Heart left ventricle (tissue), 16 donors: ENCODE measurements at regions not wholly inside any gene's neighbourhood (a gene's known extent, or its start where the extent isn't known, plus 50 kb on each side); places are given as distances from the start of the nearest gene placed in this dataset.

Source experiments
- ATAC-seq, 4 donors: fragments of 200-7000 bp; cut with Tn5 transposase; one replicate each; pipeline ENCODE4 v1.9.1; 2020 to 2022; ENCODE audit warnings: moderate library complexity in 4 of 4, mild to moderate bottlenecking in 3 of 4, moderate number of reproducible peaks in 1 of 4
- DNase-seq, 5 donors: peaks; one replicate each; pipeline ENCODE4 v3.0.0-alpha.2; 2020
- H3K27ac ChIP-seq, 12 donors: fragments of 200-600 bp; sonication (generic) in 4 of 12; one replicate each; pipeline versions ENCODE4 v1.5.0 to v1.8.0; 2016 to 2022; ENCODE audit warnings: mild to moderate bottlenecking in 2 of 12
- H3K27me3 ChIP-seq, 9 donors: fragments of 200-600 bp; sonication (generic) in 2 of 9; one replicate each; pipeline versions ENCODE4 v1.5.1 to v1.8.0; 2016 to 2022; ENCODE audit warnings: mild to moderate bottlenecking in 3 of 9
- H3K36me3 ChIP-seq, 9 donors: fragments of 200-600 bp; sonication (generic) in 2 of 9; one replicate each; pipeline versions ENCODE4 v1.5.0 to v1.8.0; 2018 to 2022; ENCODE audit warnings: mild to moderate bottlenecking in 2 of 9
- H3K4me1 ChIP-seq, 12 donors: fragments of 200-600 bp; sonication (generic) in 4 of 12; one replicate each; pipeline versions ENCODE4 v1.5.0 to v1.8.0; 2016 to 2022; ENCODE audit warnings: mild to moderate bottlenecking in 3 of 12
- H3K4me3 ChIP-seq, 12 donors: fragments of 200-600 bp; sonication (generic) in 4 of 12; one replicate each; pipeline versions ENCODE4 v1.5.0 to v1.8.0; 2017 to 2022; ENCODE audit warnings: mild to moderate bottlenecking in 9 of 12, moderate library complexity in 4 of 12
- H3K9me3 ChIP-seq, 12 donors: fragments of 200-600 bp; sonication (generic) in 4 of 12; one replicate each; pipeline versions ENCODE4 v1.5.0 to v1.8.0; 2016 to 2022; ENCODE audit warnings: mild to moderate bottlenecking in 1 of 12
- POLR2A ChIP-seq, 2 donors: fragments of 450-650 bp; IDR thresholded peaks; one replicate each; pipeline ENCODE4 v1.6.1; 2017; ENCODE audit warnings: antibody characterized with exemption in 2 of 2, mild to moderate bottlenecking in 2 of 2, moderate library complexity in 2 of 2
- WGBS, 4 donors: extraction: QIAGEN DNeasy Blood & Tissue Kit in 2 of 4; methylation state at CpG; one replicate each; pipeline versions ENCODE4 v1.1.5 to v1.1.7; 2013 to 2018; 5-methylcytosine and 5-hydroxymethylcytosine counted together
- intact Hi-C, 10 donors: fragments of 100-400 bp; cut with DNase I; formaldehyde crosslinking; loops; one replicate each; pipeline versions ENCODE4 v1.11.1 to v1.14.2; 2022
- TF ChIP-seq, protein P1 (sequence below), 12 donors: fragments of 200-600 bp; sonication (generic) in 4 of 12; IDR thresholded peaks; one replicate each; pipeline versions ENCODE4 v1.5.0 to v1.8.0; 2018 to 2022; ENCODE audit warnings: antibody characterized with exemption in 12 of 12, mild to moderate bottlenecking in 5 of 12
- donor health status: ischemic (EF 13 %, LVEDD 7.1; RV severe dilation, severe dysfunction).
- donor health status: healthy with polysubstance abuse.
- donor health status: DM: no; HTN: yes; CAD: no.
- donor health status: DM: no; HTN: no; CAD: no.
- donor health status: ischemic (EF 25% LVEDD 6.9; RV normal size, moderate dysfunction).
- donor health status: ischemic (EF 25% LVEDD 5.7; RV mildly dilated, moderate dysfunction).
- donor health status: healthy.
- donor health status: DM: yes; HTN: yes; CAD: no.
- donor health status: ischemic (EF 35%, LVEDD 5.7; RV mildly dilated, moderate dysfunction).
- donor health status: nonischemic (EF 11% LVEDD 7.7; RV severe dilation, severe dysfunction).
- donor health status: DM: yes; HTN: yes; CAD: no.
- donor health status: PGD.
- donor health status: ischemic (EF 29% LVEDD 5.4; RV normal size, mild dysfunction).
- donor health status: nonischemic (EF 23%, LVEDD 6.1; RV moderate dilation, normal function).

DNA sequence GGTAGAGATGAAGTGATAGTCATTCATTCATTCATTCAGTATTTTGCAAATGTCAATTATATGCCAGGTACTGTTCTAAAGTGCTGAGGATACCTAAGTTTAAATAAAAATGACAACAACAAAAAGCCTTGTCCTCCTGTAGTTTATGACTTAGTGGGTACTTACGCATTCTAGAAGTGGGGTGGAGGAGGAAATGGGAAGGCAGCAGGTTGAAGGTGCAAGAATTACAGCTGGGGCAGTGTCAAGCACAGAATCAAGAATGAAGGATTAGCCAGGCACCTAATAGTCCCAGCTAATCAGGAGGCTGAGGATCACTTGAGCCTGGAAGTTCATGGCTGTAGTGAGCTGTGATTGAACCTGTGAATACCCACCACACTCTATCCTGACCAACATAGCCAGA is 90.7 kb upstream of the STARD13 start:
- ATAC-seq: no peak
- Histone ChIP-seq H3K27ac (no peak overlapping the region), H3K4me1 (no peaks in the 10 kb centered on the region), H3K4me3 (no peak overlapping the region), H3K27me3 (no peaks in the 10 kb centered on the region), H3K36me3 (no peaks in the 10 kb centered on the region), H3K9me3 (no peaks in the 10 kb centered on the region)
- intact Hi-C loops: no loop called here
- DNase-seq: no peak
- WGBS, 4 donors: 95 to 100% (median 99%) methylated on average over 1 of the region's 1 CpG
- no peak for TF ChIP-seq POLR2A (IDR thresholded peaks at IDR 0.05)
- TF ChIP-seq, protein P1, sequence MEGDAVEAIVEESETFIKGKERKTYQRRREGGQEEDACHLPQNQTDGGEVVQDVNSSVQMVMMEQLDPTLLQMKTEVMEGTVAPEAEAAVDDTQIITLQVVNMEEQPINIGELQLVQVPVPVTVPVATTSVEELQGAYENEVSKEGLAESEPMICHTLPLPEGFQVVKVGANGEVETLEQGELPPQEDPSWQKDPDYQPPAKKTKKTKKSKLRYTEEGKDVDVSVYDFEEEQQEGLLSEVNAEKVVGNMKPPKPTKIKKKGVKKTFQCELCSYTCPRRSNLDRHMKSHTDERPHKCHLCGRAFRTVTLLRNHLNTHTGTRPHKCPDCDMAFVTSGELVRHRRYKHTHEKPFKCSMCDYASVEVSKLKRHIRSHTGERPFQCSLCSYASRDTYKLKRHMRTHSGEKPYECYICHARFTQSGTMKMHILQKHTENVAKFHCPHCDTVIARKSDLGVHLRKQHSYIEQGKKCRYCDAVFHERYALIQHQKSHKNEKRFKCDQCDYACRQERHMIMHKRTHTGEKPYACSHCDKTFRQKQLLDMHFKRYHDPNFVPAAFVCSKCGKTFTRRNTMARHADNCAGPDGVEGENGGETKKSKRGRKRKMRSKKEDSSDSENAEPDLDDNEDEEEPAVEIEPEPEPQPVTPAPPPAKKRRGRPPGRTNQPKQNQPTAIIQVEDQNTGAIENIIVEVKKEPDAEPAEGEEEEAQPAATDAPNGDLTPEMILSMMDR (IDR thresholded peaks at IDR 0.05): no peak

- H3K4me1 ChIP-seq: no peaks in the 10 kb centered on the region
- ATAC-seq (no peak), DNase-seq (no peak)
- no peaks in the 10 kb centered on the region for H3K36me3 ChIP-seq
- H3K4me3 ChIP-seq: no peak overlapping the region
- TF ChIP-seq, protein P1 (IDR thresholded peaks at IDR 0.05): no peak
- no peak for TF ChIP-seq POLR2A (IDR thresholded peaks at IDR 0.05)
- no peaks in the 10 kb centered on the region for H3K9me3 ChIP-seq
- no peaks in the 10 kb centered on the region for H3K27me3 ChIP-seq
- intact Hi-C loops: no loop called here
- 88 to 91% (median 89%) methylated on average over 4 of the region's 4 CpGs for WGBS, 4 donors
- no peak overlapping the region for H3K27ac ChIP-seq
Measured at GRCh38 chr13:33377411-33377810, 91.9 kb upstream of the STARD13 start.

GRCh38 chr13:33377825-33378224 is 92.3 kb upstream of the STARD13 start:
- Histone ChIP-seq H3K36me3 (no peaks in the 10 kb centered on the region), H3K27ac (no peak overlapping the region), H3K9me3 (no peaks in the 10 kb centered on the region), H3K27me3 (no peaks in the 10 kb centered on the region), H3K4me1 (no peaks in the 10 kb centered on the region), H3K4me3 (no peak overlapping the region)
- intact Hi-C loops: no loop called here
- ATAC-seq: no peak
- TF ChIP-seq, protein P1 (IDR thresholded peaks at IDR 0.05): no peak
- no peak for TF ChIP-seq POLR2A (IDR thresholded peaks at IDR 0.05)
- DNase-seq: no peak

GRCh38 chr13:33379608-33380007 is 94.1 kb upstream of the STARD13 start:
- intact Hi-C loops: no loop called here
- DNase-seq: no peak

More at GRCh38 chr13:33379608-33380007, 94.1 kb upstream of the STARD13 start:
- H3K27ac ChIP-seq: no peak overlapping the region
- H3K36me3 ChIP-seq: no peaks in the 10 kb centered on the region
- no peak for TF ChIP-seq POLR2A (IDR thresholded peaks at IDR 0.05)
- TF ChIP-seq, protein P1 (IDR thresholded peaks at IDR 0.05): no peak
- H3K4me3 ChIP-seq: no peak overlapping the region
- H3K27me3 ChIP-seq: no peaks in the 10 kb centered on the region
- ATAC-seq: no peak
- H3K9me3 ChIP-seq: no peaks in the 10 kb centered on the region
- H3K4me1 ChIP-seq: peaks cover 0 to 2% (median 0%) of the 10 kb centered on the region in 12 donors
